Thyroid gland (tissue), 4 donors: ENCODE measurements at regions not wholly inside any gene's neighbourhood (a gene's known extent, or its start where the extent isn't known, plus 50 kb on each side); places are given as distances from the start of the nearest gene placed in this dataset.

Source experiments
- DNase-seq, 2 donors: peaks; one replicate each; pipeline ENCODE4 v3.0.0-alpha.2; 2019
- H3K27ac ChIP-seq, 3 donors: fragments of 200-600 bp; sonication (generic); 1 replicate in 2 of 3; 2 replicates in 1 of 3; pipeline ENCODE4 v1.5.1; 2016 to 2019; ENCODE audit warnings: mild to moderate bottlenecking in 1 of 3, moderate library complexity in 1 of 3
- H3K27me3 ChIP-seq: fragments of 200-600 bp; sonication (generic); one replicate; pipeline ENCODE4 v1.5.1; 2019
- H3K36me3 ChIP-seq, 2 donors: fragments of 200-600 bp; sonication (generic); one replicate each; pipeline ENCODE4 v1.5.1; 2016 to 2019
- H3K4me1 ChIP-seq, 2 donors: fragments of 200-600 bp; sonication (generic); one replicate each; pipeline ENCODE4 v1.5.1; 2017 to 2019
- H3K4me3 ChIP-seq, 3 donors: fragments of 200-600 bp; sonication (generic); replicated peaks in 1 of 3; 1 replicate in 2 of 3; 2 replicates in 1 of 3; pipeline ENCODE4 v1.5.1; 2016; ENCODE audit warnings: mild to moderate bottlenecking in 1 of 3
- H3K9me3 ChIP-seq: fragments of 200-600 bp; sonication (generic); one replicate; pipeline ENCODE4 v1.5.1; 2017
- CTCF ChIP-seq, 6 experiments: fragments of 200-600 bp in 3 of 6; fragments of 450-650 bp in 3 of 6; sonication (generic) in 3 of 6; IDR thresholded peaks; one replicate each; pipeline ENCODE4 v1.5.1; 2016 to 2019; ENCODE audit warnings: antibody characterized with exemption in 6 of 6, mild to moderate bottlenecking in 2 of 6, inconsistent platforms in 1 of 6, moderate library complexity in 1 of 6
- POLR2A ChIP-seq, 2 donors: fragments of 450-650 bp; IDR thresholded peaks; one replicate each; pipeline ENCODE4 v1.6.1; 2017; ENCODE audit warnings: antibody characterized with exemption in 2 of 2, mild to moderate bottlenecking in 2 of 2, moderate library complexity in 1 of 2
- WGBS, 2 donors: methylation state at CpG; one replicate each; pipeline ENCODE4 v1.1.5; 2017; 5-methylcytosine and 5-hydroxymethylcytosine counted together
- intact Hi-C: fragments of 100-400 bp; cut with DNase I; formaldehyde crosslinking; loops from one replicate; pipeline ENCODE4 v1.15.1; 2023

DNA sequence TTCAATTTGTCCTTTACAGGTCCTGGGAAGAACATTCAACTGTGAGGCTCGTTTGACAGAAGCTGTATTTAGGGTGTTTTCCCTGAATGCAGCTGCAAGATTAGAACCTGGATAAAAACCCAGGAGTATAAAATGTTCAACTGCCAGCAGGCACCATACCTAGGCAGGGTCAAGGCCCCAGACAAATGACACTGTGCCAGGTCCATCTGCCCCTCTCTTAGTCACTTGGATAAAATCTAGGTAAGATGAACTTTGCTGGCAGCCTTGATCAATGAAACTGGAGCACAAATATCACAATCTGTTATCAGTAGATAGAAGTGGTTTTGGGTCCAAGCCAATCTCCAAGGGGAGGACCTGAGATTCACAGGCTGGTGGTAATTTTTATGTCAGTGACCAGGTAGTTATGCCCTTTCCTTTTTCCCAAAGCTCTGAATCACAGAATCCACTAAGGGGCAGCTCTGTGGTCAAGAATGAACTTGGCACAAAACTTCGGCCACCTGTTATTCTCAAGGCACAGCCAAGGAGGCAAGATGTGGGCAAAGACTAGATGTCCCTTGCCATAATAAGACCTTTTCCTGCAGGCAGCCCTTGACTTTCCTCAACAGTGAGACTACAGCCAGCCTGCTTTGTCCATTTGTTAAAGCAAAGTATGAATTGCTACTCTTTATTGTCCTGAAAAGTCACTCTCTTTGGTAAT lies 501.0 kb downstream of the PPARGC1A start:
- no peak overlapping the region for H3K4me3 ChIP-seq
- no peaks in the 10 kb centered on the region for H3K4me1 ChIP-seq
- no peak for TF ChIP-seq POLR2A (IDR thresholded peaks at IDR 0.05)
- no peak for TF ChIP-seq CTCF (IDR thresholded peaks at IDR 0.05)
- DNase-seq, result no peak
- intact Hi-C loops, result no loop called here
- 72 to 80% methylated on average over 2 of the region's 2 CpGs for WGBS, 2 donors
- no peaks in the 10 kb centered on the region for H3K9me3 ChIP-seq
- no peaks in the 10 kb centered on the region for H3K36me3 ChIP-seq
- no peak overlapping the region for H3K27ac ChIP-seq
- H3K27me3 ChIP-seq, result no peaks in the 10 kb centered on the region

GRCh38 chr4:23388255-23388654 lies 501.6 kb downstream of the PPARGC1A start:
- intact Hi-C loops, result no loop called here
- TF ChIP-seq POLR2A (IDR thresholded peaks at IDR 0.05) (no peak), CTCF (IDR thresholded peaks at IDR 0.05) (no peak)
- Histone ChIP-seq H3K4me1 (no peaks in the 10 kb centered on the region), H3K27me3 (no peaks in the 10 kb centered on the region), H3K36me3 (no peaks in the 10 kb centered on the region), H3K9me3 (no peaks in the 10 kb centered on the region), H3K4me3 (no peak overlapping the region), H3K27ac (no peak overlapping the region)
- no peak for DNase-seq
- 86 to 87% methylated on average over 6 of the region's 6 CpGs for WGBS, 2 donors

GRCh38 chr4:23384741-23385140 lies 505.1 kb downstream of the PPARGC1A start:
- H3K4me3 ChIP-seq, result no peak overlapping the region

GRCh38 chr4:23382879-23383278 lies 507.0 kb downstream of the PPARGC1A start:
- Histone ChIP-seq H3K36me3 (no peaks in the 10 kb centered on the region), H3K9me3 (no peaks in the 10 kb centered on the region), H3K4me1 (no peaks in the 10 kb centered on the region), H3K4me3 (no peak overlapping the region), H3K27me3 (no peaks in the 10 kb centered on the region), H3K27ac (no peak overlapping the region)
- TF ChIP-seq CTCF (IDR thresholded peaks at IDR 0.05), result no peak
- TF ChIP-seq POLR2A (IDR thresholded peaks at IDR 0.05), result no peak
- intact Hi-C loops, result no loop called here
- DNase-seq, result no peak

More at GRCh38 chr4:23384741-23385140, 505.1 kb downstream of the PPARGC1A start:
- H3K27ac ChIP-seq, result no peak overlapping the region
- DNase-seq, result no peak
- no peaks in the 10 kb centered on the region for H3K4me1 ChIP-seq
- no peaks in the 10 kb centered on the region for H3K36me3 ChIP-seq
- H3K27me3 ChIP-seq, result no peaks in the 10 kb centered on the region
- intact Hi-C loops, result no loop called here
- WGBS, 2 donors, result 91 to 92% methylated on average over 2 of the region's 2 CpGs
- TF ChIP-seq POLR2A (IDR thresholded peaks at IDR 0.05) (no peak), CTCF (IDR thresholded peaks at IDR 0.05) (no peak)
- H3K9me3 ChIP-seq, result no peaks in the 10 kb centered on the region

GRCh38 chr4:23374259-23374658 lies 515.6 kb downstream of the PPARGC1A start:
- intact Hi-C loops, result no loop called here
- peak overlapping the region; percentile 83 to 95 (median 93) for H3K27ac ChIP-seq
- TF ChIP-seq POLR2A (IDR thresholded peaks at IDR 0.05), result no peak
- no peak for TF ChIP-seq CTCF (IDR thresholded peaks at IDR 0.05)
- H3K4me3 ChIP-seq, result no peak overlapping the region
- peaks cover 21 to 24% of the 10 kb centered on the region in 2 donors for H3K4me1 ChIP-seq
- H3K36me3 ChIP-seq, result no peaks in the 10 kb centered on the region
- WGBS, 2 donors, result 24 to 39% methylated on average over 4 of the region's 4 CpGs
- no peaks in the 10 kb centered on the region for H3K9me3 ChIP-seq
- peak; percentile 62 to 70 for DNase-seq
- no peaks in the 10 kb centered on the region for H3K27me3 ChIP-seq
